GM19240 (cell line): ENCODE measurements at regions not wholly inside any gene's neighbourhood (a gene's known extent, or its start where the extent isn't known, plus 50 kb on each side); places are given as distances from the start of the nearest gene placed in this dataset.

Source experiments
- DNase-seq: peaks from one replicate; pipeline ENCODE4 v3.0.0; 2011; ENCODE audit warnings: low spot score; ENCODE audit not compliant: insufficient read length

DNA sequence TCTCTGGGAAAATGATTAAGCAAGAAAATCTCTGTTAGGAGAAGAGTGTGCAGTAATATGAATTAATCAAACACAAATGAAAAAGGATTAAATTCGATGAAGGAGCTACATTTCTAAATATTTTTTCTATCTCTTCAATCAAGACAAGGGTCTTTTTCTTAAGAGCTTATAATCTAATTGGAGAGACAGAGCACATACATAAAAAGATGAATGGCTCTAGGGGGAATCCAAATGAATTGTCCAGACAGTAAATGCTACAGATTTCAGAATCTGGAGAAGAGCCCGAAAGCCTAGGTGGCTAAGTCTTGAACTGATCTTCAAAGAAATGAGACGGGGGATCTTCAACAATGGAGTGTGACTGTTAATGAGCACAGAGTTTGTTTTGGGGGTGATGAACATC, 723.6 kb downstream of the UTRN start:
- no peak for DNase-seq

DNA sequence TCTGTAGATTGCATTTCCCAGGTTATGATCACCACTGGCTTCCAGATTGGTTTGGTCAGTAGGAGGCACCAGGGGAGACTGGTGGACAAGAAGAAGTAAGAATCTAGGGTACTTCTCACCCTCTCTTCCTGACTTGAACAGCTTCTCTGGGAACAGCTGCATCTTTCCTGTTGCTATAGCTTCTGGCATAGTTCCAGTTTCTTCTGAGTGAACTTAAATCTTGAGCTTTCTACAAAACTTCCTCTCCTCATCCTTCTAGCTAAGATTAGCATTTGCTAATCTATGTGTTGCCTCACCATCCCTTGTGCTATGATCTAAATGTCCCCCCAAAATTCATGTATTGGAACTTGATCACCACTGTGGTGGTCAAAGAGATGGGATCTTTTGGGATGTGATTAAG, 724.6 kb downstream of the UTRN start:
- no peak for DNase-seq

- no peak for DNase-seq
These were observed 723.2 kb downstream of the EPM2A start for GRCh38 chr6:145012039-145012662.

- peak; percentile 20 for DNase-seq
These were observed 719.4 kb downstream of the EPM2A start for GRCh38 chr6:145015739-145016558.

DNA sequence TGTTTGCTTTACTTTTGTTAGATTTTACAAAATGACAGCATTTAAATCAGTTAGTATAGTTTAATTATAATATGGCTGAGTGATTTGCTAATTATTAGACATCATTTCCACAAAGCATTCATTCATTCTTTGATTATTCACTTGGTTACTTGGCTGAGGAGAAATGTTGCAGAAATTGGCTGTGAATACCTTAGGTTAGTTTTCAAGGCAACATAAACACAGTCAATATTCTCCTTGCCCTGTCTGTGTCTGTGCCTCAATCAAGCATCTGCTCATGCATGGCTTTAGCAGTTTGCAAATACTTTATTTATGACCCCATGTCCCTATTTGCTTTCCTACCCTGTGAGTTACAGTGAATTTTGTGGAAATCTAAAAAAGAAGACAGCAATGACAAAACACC, 718.3 kb downstream of the EPM2A start:
- no peak for DNase-seq

DNA sequence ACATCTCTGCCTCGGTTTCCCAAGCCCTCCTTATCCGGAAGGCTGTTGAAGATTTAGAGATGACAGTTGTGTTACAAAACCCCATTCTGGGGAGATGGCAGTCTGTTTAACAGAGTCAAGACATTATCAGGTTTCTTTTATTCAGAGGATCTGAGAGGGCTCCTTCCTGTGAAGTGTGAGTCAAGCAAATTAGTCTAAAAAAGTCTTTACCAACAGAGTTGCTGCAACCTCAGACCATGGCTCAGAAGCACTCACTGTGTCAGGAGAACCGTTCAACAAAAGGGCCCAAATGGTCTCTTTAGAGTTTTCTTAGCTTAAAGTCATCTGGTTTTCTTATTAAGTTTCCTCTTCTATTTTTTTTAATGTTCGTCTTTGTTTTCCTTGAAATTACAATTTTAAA, 717.8 kb downstream of the EPM2A start:
- DNase-seq: no peak

DNA sequence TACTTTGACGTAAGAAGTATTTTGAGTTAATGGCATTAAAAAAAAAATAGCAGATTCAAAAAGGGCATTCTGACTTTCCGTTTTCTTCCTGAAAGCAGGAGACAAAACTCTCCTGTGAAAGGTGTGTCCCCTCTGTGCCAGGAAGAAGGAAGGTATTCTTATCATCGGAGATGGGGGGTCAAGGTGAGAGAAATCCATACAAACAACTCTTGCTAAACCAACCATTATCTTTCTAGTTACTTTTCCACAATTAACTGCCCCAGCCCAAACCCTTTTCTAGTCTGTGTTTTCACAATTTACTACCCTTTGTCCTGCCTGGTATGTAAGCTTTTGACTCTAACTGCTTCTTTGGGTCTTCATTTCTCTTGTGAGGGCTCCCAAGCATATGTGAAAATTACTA, 717.3 kb downstream of the EPM2A start:
- DNase-seq: no peak

DNA sequence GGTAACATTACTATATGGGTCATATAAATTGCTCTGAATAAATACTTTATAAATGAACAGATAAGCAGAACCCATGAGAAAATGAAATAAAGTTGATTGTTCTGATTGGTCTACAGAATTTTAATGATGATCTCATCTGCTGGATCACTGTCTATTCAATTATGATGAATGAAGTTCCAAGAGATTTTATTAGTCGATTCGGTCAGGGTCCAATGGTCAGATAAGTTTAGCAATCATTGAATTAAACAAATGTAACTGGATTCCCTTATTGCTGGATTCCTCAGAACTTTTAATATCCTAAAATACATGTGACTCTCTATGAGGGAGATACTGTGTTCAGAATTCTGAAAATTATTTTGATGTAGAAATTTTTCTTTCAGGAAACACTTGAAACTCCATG, 715.2 kb downstream of the EPM2A start:
- no peak for DNase-seq

DNA sequence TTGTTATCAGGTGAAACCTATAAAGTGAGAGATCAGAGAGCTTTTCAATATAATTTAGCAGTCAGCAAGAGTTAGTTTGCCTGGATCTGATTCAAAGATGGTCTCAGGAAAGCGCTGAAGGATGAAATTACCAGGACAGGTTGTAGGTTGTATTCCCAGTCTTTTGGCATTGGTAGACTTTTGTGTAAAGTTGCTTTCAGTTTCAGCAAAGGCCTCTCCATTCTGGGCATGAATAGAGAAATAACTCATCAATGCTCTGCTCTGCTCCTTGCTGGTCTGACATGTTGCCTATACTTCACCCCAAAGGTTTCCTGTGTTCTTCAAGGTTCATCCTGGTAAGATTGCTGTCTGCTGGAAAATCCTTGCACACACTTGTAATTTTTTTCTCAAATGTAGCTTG, 714.8 kb downstream of the EPM2A start:
- DNase-seq: no peak

DNA sequence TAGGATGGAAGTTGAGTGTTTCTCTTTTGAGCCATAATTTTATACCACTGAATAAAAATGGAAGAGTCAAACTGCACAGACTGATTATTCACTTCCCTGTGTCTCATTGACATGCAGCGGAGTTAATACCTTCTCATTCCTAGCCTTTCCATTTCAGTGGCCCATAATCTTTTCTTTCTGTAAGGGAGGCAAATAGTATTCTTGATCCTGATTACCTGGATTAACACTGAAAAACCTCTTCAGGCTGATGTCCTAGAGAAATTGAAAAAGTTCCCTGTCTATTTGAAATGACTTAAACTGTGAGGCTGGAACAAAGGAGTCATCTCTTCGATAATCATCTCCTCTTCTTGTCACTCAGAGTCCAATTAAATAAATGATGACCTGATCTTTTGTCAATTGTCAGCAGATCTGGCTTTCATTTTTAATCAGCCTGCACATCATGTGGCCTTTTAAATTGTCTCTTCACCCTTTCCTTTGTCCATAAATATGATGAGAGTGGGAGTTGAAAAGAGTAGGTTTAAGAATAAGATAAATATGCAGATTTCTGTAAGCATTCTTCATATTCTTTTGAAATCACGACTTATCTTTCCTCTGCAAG, 713.0 kb downstream of the EPM2A start:
- DNase-seq: no peak

DNA sequence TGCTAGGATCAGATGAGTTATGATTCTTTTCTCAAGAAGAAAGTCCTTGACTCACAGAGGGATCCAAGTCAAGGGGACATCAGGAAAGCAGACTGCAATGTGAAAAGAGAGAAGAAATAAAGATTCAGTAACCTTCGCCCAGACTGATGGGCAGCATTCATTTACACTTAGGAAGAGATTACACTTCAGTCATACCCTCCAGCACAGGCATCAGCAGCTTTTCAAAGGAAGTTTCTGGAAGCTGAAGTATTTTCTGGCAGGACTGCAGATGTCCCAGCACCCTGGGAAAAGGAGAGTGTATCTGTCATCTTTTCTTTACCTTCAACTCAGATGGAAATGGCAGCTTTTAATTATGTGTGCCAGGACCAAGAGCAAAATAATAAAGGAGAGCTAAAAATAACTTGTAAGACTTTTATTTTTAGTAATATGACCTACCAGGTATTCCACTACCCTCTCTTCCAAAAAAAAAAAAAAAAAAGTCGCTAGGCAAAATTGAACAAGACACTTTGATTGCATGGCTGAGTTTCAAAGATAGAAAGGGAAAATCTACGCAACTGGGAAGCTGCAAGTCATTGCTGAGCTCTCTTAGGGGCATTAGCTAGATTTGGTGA, 712.1 kb downstream of the EPM2A start:
- no peak for DNase-seq

DNA sequence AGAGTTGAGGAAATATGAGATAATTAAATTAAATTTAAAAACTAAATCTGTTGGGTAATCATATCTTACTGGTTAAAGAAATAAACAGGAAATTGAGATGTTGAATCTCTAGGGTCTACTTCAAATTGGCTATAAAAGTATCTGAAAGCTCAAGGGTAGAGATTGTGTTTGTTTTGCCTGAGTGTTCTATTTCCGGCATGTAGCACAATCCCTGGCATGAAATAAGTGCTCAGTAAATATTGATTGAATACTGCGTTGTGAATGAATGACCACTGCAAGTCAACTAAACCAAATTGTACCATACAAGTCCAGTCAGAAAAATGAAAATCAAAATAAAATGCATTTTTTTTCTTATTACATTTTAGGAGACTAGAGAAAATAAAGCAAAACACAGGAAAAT, 709.8 kb downstream of the EPM2A start:
- DNase-seq: no peak

DNA sequence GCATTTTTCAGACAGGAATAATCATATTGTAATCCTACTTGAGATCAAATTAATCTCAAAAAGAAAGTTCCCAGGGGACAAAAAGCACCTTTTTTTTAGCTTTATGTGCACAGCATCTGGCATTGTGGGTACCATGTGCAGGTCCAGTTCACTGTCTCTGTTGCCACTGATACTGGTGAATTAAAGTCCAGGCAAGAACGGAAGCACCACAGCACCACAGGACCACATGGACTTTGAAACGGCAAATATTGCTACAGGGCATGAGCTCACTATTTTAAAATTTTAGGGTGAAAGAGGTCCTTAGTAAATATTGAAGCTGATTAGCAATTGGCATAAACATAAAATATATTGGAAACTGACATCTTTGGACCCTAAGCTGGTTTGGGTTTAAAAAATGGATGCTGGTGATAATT, 709.0 kb downstream of the EPM2A start:
- DNase-seq: no peak

- DNase-seq: no peak
These were observed 707.0 kb downstream of the EPM2A start for GRCh38 chr6:145028144-145028818.

GRCh38 chr6:145031001-145031400, 704.3 kb downstream of the EPM2A start:
- DNase-seq: no peak

DNA sequence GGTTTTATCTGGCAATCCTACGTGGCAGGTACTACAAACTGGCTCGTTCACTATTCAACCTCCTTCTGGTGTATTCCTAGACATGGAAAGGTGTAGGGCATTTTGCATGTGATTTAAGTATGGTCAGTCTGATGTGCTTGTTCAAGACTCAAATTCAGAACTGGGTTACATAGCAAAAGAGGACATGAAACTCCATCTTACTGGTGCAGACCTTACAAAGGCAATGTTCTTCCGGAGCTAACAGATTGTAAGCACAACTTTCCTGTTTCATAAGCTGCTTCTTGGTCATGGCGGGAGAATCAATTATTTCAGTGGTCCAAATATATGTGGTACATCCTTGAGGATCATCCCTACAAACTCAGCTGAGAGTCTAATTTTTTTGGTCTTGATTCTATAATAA, 703.4 kb downstream of the EPM2A start:
- DNase-seq: no peak

- DNase-seq: no peak
These were observed 702.7 kb downstream of the EPM2A start for GRCh38 chr6:145032562-145033145.

GRCh38 chr6:145034664-145035063, 700.7 kb downstream of the EPM2A start:
- DNase-seq: no peak

DNA sequence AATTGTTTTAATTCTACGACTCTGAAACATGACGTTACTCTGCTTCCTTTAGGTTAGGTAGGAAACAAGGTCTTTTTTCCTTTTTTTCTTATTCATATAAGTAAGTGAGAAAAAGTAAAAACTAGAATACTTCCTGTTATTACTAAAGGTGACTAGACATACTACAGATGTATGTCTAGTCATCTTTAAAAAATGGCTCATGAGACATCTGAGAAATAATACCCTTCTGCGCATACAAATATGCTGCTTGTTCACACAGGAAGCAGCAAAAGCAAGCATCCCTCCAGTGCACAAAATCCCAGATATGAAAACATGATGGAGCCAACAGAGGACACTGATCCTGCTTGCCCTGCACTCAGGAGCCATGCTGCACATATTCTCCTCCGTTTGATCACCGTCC, 699.1 kb downstream of the EPM2A start:
- no peak for DNase-seq

DNA sequence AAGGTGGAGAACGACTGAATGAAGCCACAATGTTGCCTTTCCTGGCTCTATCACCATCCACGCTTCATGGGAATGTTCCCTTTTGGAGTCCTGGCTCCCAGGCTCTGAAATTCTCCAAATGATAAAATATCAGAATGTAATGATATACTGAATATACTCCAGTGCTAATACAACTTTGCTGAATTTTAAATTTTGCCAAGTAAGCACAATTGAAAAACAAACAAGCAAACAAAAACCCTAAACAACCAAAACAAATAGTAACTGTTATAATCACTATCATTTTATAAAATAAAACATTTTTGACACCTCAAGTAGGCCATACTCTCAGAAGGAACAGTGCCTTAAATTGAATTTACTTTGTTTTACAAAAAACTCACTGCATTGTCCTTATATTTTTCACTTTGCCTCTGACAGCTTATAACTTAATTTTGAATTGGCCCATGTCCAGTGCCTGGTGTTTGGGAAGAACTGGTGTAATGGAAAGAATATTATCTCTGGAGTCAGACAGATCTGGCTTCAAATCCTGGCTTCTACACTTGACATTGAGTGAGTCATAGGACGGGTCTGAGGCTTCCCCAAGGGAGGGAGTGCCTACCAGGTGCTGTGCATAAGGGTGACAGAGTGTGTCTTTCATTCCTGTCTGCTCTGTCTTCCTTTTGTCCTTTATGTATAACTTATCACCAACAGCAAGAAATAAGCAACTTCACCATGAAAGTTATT, 698.3 kb downstream of the EPM2A start:
- no peak for DNase-seq

- no peak for DNase-seq
These were observed 692.8 kb downstream of the EPM2A start for GRCh38 chr6:145042559-145042958.
